HG03571 (cell line): ENCODE measurements at regions not wholly inside any gene's neighbourhood (a gene's known extent, or its start where the extent isn't known, plus 50 kb on each side); places are given as distances from the start of the nearest gene placed in this dataset.
"Not testable (repeated sequence)": the region's sequence is repeated elsewhere in the genome, so short reads cannot be mapped to it uniquely, and the experiment has no call there.

ENCODE experiments used
- ATAC-seq: cut with Tn5 transposase; IDR thresholded peaks from one replicate; pipeline ENCODE4 v1.9.1; 2021; ENCODE audit not compliant: unreplicated experiment

GRCh38 chr18:45339810-45340550 lies 275.3 kb upstream of the SLC14A2 start:
- no peak for ATAC-seq

- no peak for ATAC-seq
These were observed 274.4 kb upstream of the SLC14A2 start for GRCh38 chr18:45340884-45341283.

GRCh38 chr18:45341454-45341853 lies 273.8 kb upstream of the SLC14A2 start:
- ATAC-seq: no peak

GRCh38 chr18:45342166-45342565 lies 273.1 kb upstream of the SLC14A2 start:
- ATAC-seq: no peak

GRCh38 chr18:45342653-45343052 lies 272.6 kb upstream of the SLC14A2 start:
- ATAC-seq: no peak

GRCh38 chr18:45343365-45343764 lies 271.9 kb upstream of the SLC14A2 start:
- ATAC-seq: no peak

GRCh38 chr18:45344680-45345079 lies 270.6 kb upstream of the SLC14A2 start:
- not testable (repeated sequence) for ATAC-seq

GRCh38 chr18:45349019-45349418 lies 266.3 kb upstream of the SLC14A2 start:
- no peak for ATAC-seq

GRCh38 chr18:45349467-45349866 lies 265.8 kb upstream of the SLC14A2 start:
- ATAC-seq: no peak

- no peak for ATAC-seq
These were observed 264.7 kb upstream of the SLC14A2 start for GRCh38 chr18:45350404-45351156.

- no peak for ATAC-seq
These were observed 262.4 kb upstream of the SLC14A2 start for GRCh38 chr18:45352874-45353273.

GRCh38 chr18:45353530-45353929 lies 261.7 kb upstream of the SLC14A2 start:
- ATAC-seq: no peak

- ATAC-seq: no peak
These were observed 259.2 kb upstream of the SLC14A2 start for GRCh38 chr18:45355944-45356520.

- ATAC-seq: no peak
These were observed 257.4 kb upstream of the SLC14A2 start for GRCh38 chr18:45357686-45358470.

GRCh38 chr18:45359275-45360009 lies 255.8 kb upstream of the SLC14A2 start:
- ATAC-seq: no peak

GRCh38 chr18:45361125-45361851 lies 254.0 kb upstream of the SLC14A2 start:
- no peak for ATAC-seq

GRCh38 chr18:45363196-45363595 lies 252.1 kb upstream of the SLC14A2 start:
- ATAC-seq: no peak

GRCh38 chr18:45365835-45366234 lies 249.4 kb upstream of the SLC14A2 start:
- no peak for ATAC-seq

- ATAC-seq: no peak
These were observed 244.8 kb upstream of the SLC14A2 start for GRCh38 chr18:45370255-45371010.
